HG03442 (cell line): ENCODE measurements at regions not wholly inside any gene's neighbourhood (a gene's known extent, or its start where the extent isn't known, plus 50 kb on each side); places are given as distances from the start of the nearest gene placed in this dataset.
A peak's percentile ranks its signal among the peaks of the same experiment; 100 is the strongest.

Experiments used
- ATAC-seq: cut with Tn5 transposase; IDR thresholded peaks from one replicate; pipeline ENCODE4 v1.9.1; 2021; ENCODE audit warnings: mild to moderate bottlenecking, moderate library complexity; ENCODE audit not compliant: unreplicated experiment

- ATAC-seq, result no peak
These were observed 632.2 kb downstream of the SPOCK3 start for GRCh38 chr4:166602068-166602467.

- ATAC-seq, result peak; percentile 34
These were observed 611.8 kb downstream of the SPOCK3 start for GRCh38 chr4:166622425-166622977.

- peak; percentile 68 for ATAC-seq
These were observed 609.2 kb downstream of the SPOCK3 start for GRCh38 chr4:166625018-166625637.

- no peak for ATAC-seq
These were observed 605.8 kb downstream of the SPOCK3 start for GRCh38 chr4:166628454-166628853.

GRCh38 chr4:166635367-166635766 lies 598.9 kb downstream of the SPOCK3 start:
- ATAC-seq, result no peak

- no peak for ATAC-seq
These were observed 596.5 kb downstream of the SPOCK3 start for GRCh38 chr4:166637816-166638215.

- no peak for ATAC-seq
These were observed 579.1 kb downstream of the SPOCK3 start for GRCh38 chr4:166655231-166655630.

GRCh38 chr4:166655705-166656104 lies 578.6 kb downstream of the SPOCK3 start:
- ATAC-seq, result no peak

GRCh38 chr4:166657261-166657660 lies 577.0 kb downstream of the SPOCK3 start:
- ATAC-seq, result no peak

GRCh38 chr4:166658585-166658984 lies 575.7 kb downstream of the SPOCK3 start:
- peak; percentile 26 for ATAC-seq

- peak; percentile 95 for ATAC-seq
These were observed 571.9 kb downstream of the SPOCK3 start for GRCh38 chr4:166662266-166662843.

GRCh38 chr4:166670341-166670740 lies 564.0 kb downstream of the SPOCK3 start:
- ATAC-seq, result no peak

- no peak for ATAC-seq
These were observed 560.4 kb downstream of the SPOCK3 start for GRCh38 chr4:166673911-166674310.

- no peak for ATAC-seq
These were observed 558.9 kb downstream of the SPOCK3 start for GRCh38 chr4:166675411-166675810.

GRCh38 chr4:166680796-166681195 lies 553.5 kb downstream of the SPOCK3 start:
- ATAC-seq, result no peak

GRCh38 chr4:166682200-166682599 lies 552.1 kb downstream of the SPOCK3 start:
- ATAC-seq, result no peak
